HepG2 (cell line): ENCODE measurements at regions not wholly inside any gene's neighbourhood (a gene's known extent, or its start where the extent isn't known, plus 50 kb on each side); places are given as distances from the start of the nearest gene placed in this dataset.
A peak's percentile ranks its signal among the peaks of the same experiment; 100 is the strongest.

ENCODE experiments used
- ATM ChIP-seq: fragments of 450-650 bp; IDR thresholded peaks from 2 replicates; pipeline ENCODE4 v1.7.1; 2017; ENCODE audit warnings: mild to moderate bottlenecking, borderline replicate concordance
- CSRNP1 ChIP-seq: sonication (generic); formaldehyde crosslinking; IDR thresholded peaks from 2 replicates; pipeline ENCODE4 v1.8.1; 2023; ENCODE audit warnings: mild to moderate bottlenecking, missing genetic modification reagents
- FOXO1 ChIP-seq: sonication (generic); formaldehyde crosslinking; IDR thresholded peaks from 2 replicates; pipeline ENCODE4 v1.4.0; 2020; ENCODE audit warnings: missing genetic modification reagents
- GABPB1 ChIP-seq: IDR thresholded peaks from 2 replicates; pipeline ENCODE4 v1.6.1; 2016; ENCODE audit warnings: mild to moderate bottlenecking, missing genetic modification reagents, moderate library complexity, missing compliant biosample characterization
- HOXA9 ChIP-seq: sonication (generic); formaldehyde crosslinking; IDR thresholded peaks from 2 replicates; pipeline ENCODE4 v1.8.1; 2022; ENCODE audit warnings: missing genetic modification reagents, mild to moderate bottlenecking, moderate library complexity, borderline replicate concordance
- KAT8 ChIP-seq: IDR thresholded peaks from 2 replicates; pipeline ENCODE4 v1.6.1; 2016; ENCODE audit warnings: missing genetic modification reagents, missing compliant biosample characterization
- KLF12 ChIP-seq: sonication (generic); formaldehyde crosslinking; IDR thresholded peaks from 2 replicates; pipeline ENCODE4 v1.4.0; 2020; ENCODE audit warnings: missing genetic modification reagents, borderline replicate concordance
- KLF16 ChIP-seq, 2 experiments: sonication (generic) in 1 of 2; formaldehyde crosslinking in 1 of 2; IDR thresholded peaks; 2 replicates each; pipeline versions ENCODE4 v1.6.1 to v1.8.0; 2016 to 2023; ENCODE audit warnings: missing genetic modification reagents in 2 of 2, missing compliant biosample characterization in 1 of 2
- PRDM15 ChIP-seq: sonication (generic); formaldehyde crosslinking; IDR thresholded peaks from 2 replicates; pipeline ENCODE4 v1.4.0; 2020; ENCODE audit warnings: missing genetic modification reagents
- PREB ChIP-seq: sonication (generic); formaldehyde crosslinking; IDR thresholded peaks from 2 replicates; pipeline ENCODE4 v1.4.0; 2020; ENCODE audit warnings: missing genetic modification reagents
- RBFOX2 ChIP-seq: fragments of 200-400 bp; formaldehyde crosslinking; IDR thresholded peaks from 2 replicates; pipeline ENCODE4 v1.6.1; 2017; ENCODE audit warnings: low read depth, mild to moderate bottlenecking, low read length
- REPIN1 ChIP-seq: sonication (generic); formaldehyde crosslinking; IDR thresholded peaks from 2 replicates; pipeline ENCODE4 v1.8.0; 2022; ENCODE audit warnings: missing genetic modification reagents, low read depth, mild to moderate bottlenecking, borderline replicate concordance
- STAG1 ChIP-seq: sonication (generic); formaldehyde crosslinking; IDR thresholded peaks from 2 replicates; pipeline ENCODE4 v1.4.0; 2020; ENCODE audit warnings: missing genetic modification reagents
- ZBTB20 ChIP-seq: sonication (generic); formaldehyde crosslinking; IDR thresholded peaks from 2 replicates; pipeline ENCODE4 v1.8.1; 2023; ENCODE audit warnings: missing genetic modification reagents, low read depth, mild to moderate bottlenecking, borderline replicate concordance
- ZNF280D ChIP-seq: sonication (generic); formaldehyde crosslinking; IDR thresholded peaks from 2 replicates; pipeline ENCODE4 v1.5.1; 2020; ENCODE audit warnings: mild to moderate bottlenecking, missing genetic modification reagents
- ZNF441 ChIP-seq: sonication (generic); formaldehyde crosslinking; IDR thresholded peaks from 2 replicates; pipeline ENCODE4 v1.7.0; 2021; ENCODE audit warnings: missing genetic modification reagents, borderline replicate concordance
- ZNF605 ChIP-seq: sonication (generic); formaldehyde crosslinking; IDR thresholded peaks from 2 replicates; pipeline ENCODE4 v1.8.0; 2022; ENCODE audit warnings: mild to moderate bottlenecking, missing genetic modification reagents
- ZNF614 ChIP-seq: IDR thresholded peaks from 2 replicates; pipeline ENCODE4 v1.6.1; 2018; ENCODE audit warnings: missing biosample characterization, missing genetic modification reagents, inconsistent platforms, borderline replicate concordance
- ZNF749 ChIP-seq: sonication (generic); formaldehyde crosslinking; IDR thresholded peaks from 2 replicates; pipeline ENCODE4 v1.8.0; 2022; ENCODE audit warnings: mild to moderate bottlenecking, missing genetic modification reagents, moderate library complexity, borderline replicate concordance

- no peak for TF ChIP-seq ZNF280D (CRISPR knock-in tag)
- TF ChIP-seq HOXA9 (CRISPR knock-in tag), result 0 out of 2 replicates have a peak, but pooled peaks have one; percentile 26
- 0 out of 2 replicates have a peak, but pooled peaks have one; percentile 35 for TF ChIP-seq ZNF749 (CRISPR knock-in tag)
- TF ChIP-seq KLF16 (CRISPR knock-in tag; IDR thresholded peaks at IDR 0.05), result 0 out of 4 replicates have a peak, but pooled peaks of 1 of the 2 experiments have one; percentile 39
- 0 out of 2 replicates have a peak, but pooled peaks have one; percentile 34 for TF ChIP-seq PRDM15
- TF ChIP-seq CSRNP1 (CRISPR knock-in tag), result peak; percentile 82; the same call in 1 of the 2 replicates
- no peak for TF ChIP-seq ATM
- TF ChIP-seq ZNF441, result peak; percentile 22; the same call in 1 of the 2 replicates
- TF ChIP-seq FOXO1 (CRISPR knock-in tag), result peak; percentile 36
- TF ChIP-seq KAT8 (CRISPR knock-in tag), result no peak
- TF ChIP-seq RBFOX2, result peak; percentile 91
- TF ChIP-seq KLF12 (CRISPR knock-in tag), result 0 out of 2 replicates have a peak, but pooled peaks have one; percentile 22
- TF ChIP-seq GABPB1 (CRISPR knock-in tag), result peak; percentile 51; the same call in 1 of the 2 replicates
- peak; percentile 71 for TF ChIP-seq REPIN1
- peak; percentile 65; the same call in 1 of the 2 replicates for TF ChIP-seq ZNF614 (CRISPR knock-in tag)
- peak; percentile 28 for TF ChIP-seq STAG1 (CRISPR knock-in tag)
- TF ChIP-seq PREB (CRISPR knock-in tag), result no peak
- TF ChIP-seq ZNF605 (CRISPR knock-in tag), result no peak; the same call in 1 of the 2 replicates
- no peak for TF ChIP-seq ZBTB20 (CRISPR knock-in tag)
Observed at GRCh38 chr1:9181990-9182783, 52.4 kb upstream of the H6PD start (continued).
